ENCODE measurements at regions not wholly inside any gene's neighbourhood (a gene's known extent, or its start where the extent isn't known, plus 50 kb on each side); places are given as distances from the start of the nearest gene placed in this dataset.

DNA sequence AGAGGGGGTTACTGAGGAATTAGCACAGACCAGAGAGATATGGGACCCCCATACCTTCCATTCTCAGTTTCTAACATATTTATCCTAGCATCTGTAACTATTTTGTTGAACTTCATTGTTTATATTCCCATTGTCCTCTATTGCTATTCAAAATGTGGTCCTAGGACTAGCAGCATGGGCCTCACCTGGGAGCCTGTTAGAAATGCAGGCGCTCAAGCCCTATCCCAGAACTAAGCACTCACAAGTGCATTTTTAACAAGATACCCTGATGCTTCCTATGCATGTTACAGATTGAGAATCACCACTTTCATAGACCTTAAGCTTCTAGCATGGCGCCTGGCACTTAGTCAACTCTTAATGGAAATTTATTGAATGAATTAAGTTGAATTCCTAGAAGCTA is 58.3 kb upstream of the TDRD3 start:
- no peak for TF ChIP-seq CTCF (IDR thresholded peaks at IDR 0.05)
- no peaks in the 10 kb centered on the region for H3K9me3 ChIP-seq
- H3K27me3 ChIP-seq = peaks cover 21% of the 10 kb centered on the region
- H3K27ac ChIP-seq = no peak overlapping the region
- H3K4me3 ChIP-seq (ENCODE audit: low read depth in 1 of 2, low read length in 1 of 2) = no peak overlapping the region
- H3K4me1 ChIP-seq (ENCODE audit: control insufficient read depth in 1 of 2, insufficient read depth in 1 of 2, low read depth in 1 of 2, low read length in 1 of 2) = no peaks in the 10 kb centered on the region
- H3K36me3 ChIP-seq = no peaks in the 10 kb centered on the region

GRCh38 chr13:60343978-60344377 is 53.0 kb upstream of the TDRD3 start:
- Histone ChIP-seq H3K27ac (no peak overlapping the region), H3K4me3 (ENCODE audit: low read depth in 1 of 2, low read length in 1 of 2) (no peak overlapping the region), H3K27me3 (peaks cover 3% of the 10 kb centered on the region), H3K9me3 (no peaks in the 10 kb centered on the region), H3K36me3 (no peaks in the 10 kb centered on the region), H3K4me1 (ENCODE audit: control insufficient read depth in 1 of 2, insufficient read depth in 1 of 2, low read depth in 1 of 2, low read length in 1 of 2) (no peaks in the 10 kb centered on the region)
- no peak for TF ChIP-seq CTCF (IDR thresholded peaks at IDR 0.05)

DNA sequence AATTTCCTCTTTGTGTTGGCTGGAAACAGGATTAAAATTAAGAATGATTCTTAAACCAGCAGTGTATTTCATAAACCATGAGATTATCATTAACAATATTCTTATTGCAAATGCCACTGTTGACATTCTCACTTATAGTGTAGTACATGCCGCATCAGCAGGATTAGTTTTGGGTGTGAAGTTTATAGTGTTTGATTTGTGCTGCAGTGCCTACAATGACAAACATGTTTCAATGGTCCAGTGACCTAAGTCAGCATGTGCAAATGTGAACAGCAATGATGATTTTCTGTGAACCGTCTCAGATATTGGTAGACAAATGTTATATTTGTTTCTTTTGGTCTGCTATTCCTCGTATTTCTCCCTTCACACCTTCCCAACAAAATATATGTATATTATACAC is 49.8 kb upstream of the TDRD3 start:
- H3K27me3 ChIP-seq = no peaks in the 10 kb centered on the region
- no peak overlapping the region for H3K4me3 ChIP-seq (ENCODE audit: low read depth in 1 of 2, low read length in 1 of 2)
- no peak overlapping the region for H3K27ac ChIP-seq
- TF ChIP-seq CTCF (IDR thresholded peaks at IDR 0.05) = no peak
- no peaks in the 10 kb centered on the region for H3K9me3 ChIP-seq
- peaks cover 5 to 10% of the 10 kb centered on the region in 2 experiments for H3K4me1 ChIP-seq (ENCODE audit: control insufficient read depth in 1 of 2, insufficient read depth in 1 of 2, low read depth in 1 of 2, low read length in 1 of 2)
- no peaks in the 10 kb centered on the region for H3K36me3 ChIP-seq
